ENCODE measurements at regions not wholly inside any gene's neighbourhood (a gene's known extent, or its start where the extent isn't known, plus 50 kb on each side); places are given as distances from the start of the nearest gene placed in this dataset.

- FAIRE-seq: no peak
- H3K18ac ChIP-seq (ENCODE audit: extremely low read depth, low read length): no peak overlapping the region
- POLR2A ChIA-PET (ENCODE audit: partially characterized antibody): no interaction called here
- no peak for TF ChIP-seq SAP30 (IDR thresholded peaks at IDR 0.05; ENCODE audit: insufficient read depth, insufficient replicate concordance, low read length)
- no peak for TF ChIP-seq CTCF (IDR thresholded peaks at IDR 0.05; ENCODE audit: control extremely low read depth in 1 of 3, insufficient read depth in 1 of 3, low read depth in 1 of 3, low read length in 3 of 3)
- TF ChIP-seq GTF2F1 (IDR thresholded peaks at IDR 0.05; ENCODE audit: borderline replicate concordance, low read depth, low read length): no peak
- TF ChIP-seq E2F6 (IDR thresholded peaks at IDR 0.05): no peak
- no peak for TF ChIP-seq USF2 (IDR thresholded peaks at IDR 0.05; ENCODE audit: low read length)
- no peak for TF ChIP-seq MAX (IDR thresholded peaks at IDR 0.05)
- no peak for TF ChIP-seq YY1 (IDR thresholded peaks at IDR 0.05; ENCODE audit: low read depth, low read length)
- TF ChIP-seq ASH2L (IDR thresholded peaks at IDR 0.05; ENCODE audit: low read length): no peak
- no peak for TF ChIP-seq POU5F1 (IDR thresholded peaks at IDR 0.05; ENCODE audit: low read depth, low read length)
- TF ChIP-seq CEBPB (IDR thresholded peaks at IDR 0.05; ENCODE audit: low read depth, low read length): no peak
Measured at GRCh38 chr20:40855269-40855668, 166.2 kb upstream of the MAFB start.

More at GRCh38 chr20:40855269-40855668, 166.2 kb upstream of the MAFB start:
- no peak overlapping the region for H3K4me2 ChIP-seq (ENCODE audit: insufficient read depth in 1 of 2, low read depth in 2 of 2, low read length in 2 of 2)
- no peaks in the 10 kb centered on the region for H3K36me3 ChIP-seq (ENCODE audit: control insufficient read depth in 2 of 4, insufficient read depth in 4 of 4, low read length in 3 of 4)
- DNase-seq (ENCODE audit: low read depth in 1 of 2, low spot score in 2 of 2): no peak
- H2BK15ac ChIP-seq (ENCODE audit: low read length): no peak overlapping the region
- peaks cover 5 to 19% (median 7%) of the 10 kb centered on the region in 4 experiments; a peak in 6 of 7 replicates for H3K4me1 ChIP-seq (replicated peaks in 1 of 4; ENCODE audit: control insufficient read depth in 3 of 4, insufficient read depth in 4 of 4, low read length in 3 of 4)
- no peak overlapping the region for H4K91ac ChIP-seq (replicated peaks; ENCODE audit: insufficient read length, low read length)
- no peak overlapping the region for H2BK5ac ChIP-seq (ENCODE audit: low read depth, low read length)
- no peaks in the 10 kb centered on the region for H3K27me3 ChIP-seq (replicated peaks in 1 of 4; ENCODE audit: control insufficient read depth in 3 of 4, extremely low read depth in 1 of 4, insufficient read depth in 3 of 4, low read length in 3 of 4)
- H3K23ac ChIP-seq (ENCODE audit: insufficient read length): no peak overlapping the region
- H3K79me1 ChIP-seq (ENCODE audit: low read depth, low read length): no peaks in the 10 kb centered on the region
- H3K9me3 ChIP-seq (ENCODE audit: insufficient read depth in 2 of 2, low read depth in 1 of 2, low read length in 1 of 2): no peaks in the 10 kb centered on the region
- H3K9ac ChIP-seq (replicated peaks in 1 of 4; ENCODE audit: extremely low read depth in 1 of 4, low read depth in 3 of 4, low read length in 3 of 4): no peak overlapping the region
- no peak overlapping the region for H2AFZ ChIP-seq (ENCODE audit: low read length)
- no peak overlapping the region for H3K4me3 ChIP-seq (ENCODE audit: extremely low read depth in 1 of 4, insufficient read depth in 2 of 4, low read depth in 3 of 4, low read length in 4 of 4)
- CTCF ChIA-PET (ENCODE audit: partially characterized antibody): interaction anchor here (1.0 to 2.0 kb wide), 5 partner anchors 9 to 106 kb away, joined by 3 to 4 read pairs (median 3); no protein-coding TSS in a partner anchor
- H3K14ac ChIP-seq (ENCODE audit: insufficient read length): no peak overlapping the region
- H3K56ac ChIP-seq (replicated peaks; ENCODE audit: insufficient read length, low read depth, low read length): no peak overlapping the region
- WGBS, 2 experiments (ENCODE audit: extremely low coverage in 1 of 2, insufficient coverage in 1 of 2, insufficient read length in 1 of 2, insufficient replicate concordance in 2 of 2, low coverage in 1 of 2, low lambda C conversion rate in 2 of 2, missing lambda C conversion rate in 1 of 2): 93% methylated on average over 1 of the region's 1 CpG; no CpG with 5 or more reads in 1 of the 2 experiments
- H2BK12ac ChIP-seq (ENCODE audit: low read depth, low read length): no peak overlapping the region
- H2BK120ac ChIP-seq (replicated peaks; ENCODE audit: low read depth, low read length): no peak overlapping the region
- no peak overlapping the region for H3K27ac ChIP-seq (ENCODE audit: low read depth, low read length)
- H2AK5ac ChIP-seq (ENCODE audit: low read depth, low read length): no peak overlapping the region
- no peak overlapping the region for H4K8ac ChIP-seq (ENCODE audit: extremely low read depth, insufficient read depth, low read length)
- no peak overlapping the region for H4K5ac ChIP-seq (ENCODE audit: insufficient read length, low read depth, low read length)
- H4K20me1 ChIP-seq (replicated peaks in 1 of 2; ENCODE audit: control insufficient read depth in 1 of 2, insufficient read depth in 2 of 2, low read length in 2 of 2): no peaks in the 10 kb centered on the region
- H3K23me2 ChIP-seq (ENCODE audit: low read depth, low read length): no peaks in the 10 kb centered on the region; the same call in 1 of the 2 replicates
- H3K79me2 ChIP-seq (ENCODE audit: control insufficient read depth in 1 of 2, insufficient read depth in 2 of 2, low read length in 2 of 2): no peaks in the 10 kb centered on the region
- no peak overlapping the region for H3K4ac ChIP-seq (replicated peaks; ENCODE audit: insufficient read length, low read depth, low read length)
- no peak overlapping the region for H2BK20ac ChIP-seq (ENCODE audit: low read length)
